Central memory CD4-positive, alpha-beta T cell (primary cell): ENCODE measurements at regions not wholly inside any gene's neighbourhood (a gene's known extent, or its start where the extent isn't known, plus 50 kb on each side); places are given as distances from the start of the nearest gene placed in this dataset.
"Not testable (repeated sequence)": the region's sequence is repeated elsewhere in the genome, so short reads cannot be mapped to it uniquely, and the experiment has no call there.

Source experiments
- DNase-seq: peaks from one replicate; pipeline ENCODE4 v3.0.0; 2022

- no peak for DNase-seq
Observed at GRCh38 chr15:75100679-75101078, 77.3 kb downstream of the PPCDC start.

- peak; percentile 29 for DNase-seq
Observed at GRCh38 chr15:75104804-75105557, 81.6 kb downstream of the PPCDC start.

- DNase-seq: no peak
Observed at GRCh38 chr15:75107516-75107907, 84.1 kb downstream of the PPCDC start.

- DNase-seq: peak; percentile 38
Observed at GRCh38 chr15:75107908-75108838, 84.8 kb downstream of the PPCDC start.

- DNase-seq: no peak
Observed at GRCh38 chr15:75109021-75109735, 85.8 kb downstream of the PPCDC start.

- DNase-seq: no peak
Observed at GRCh38 chr15:75109736-75110130, 86.3 kb downstream of the PPCDC start.

- no peak for DNase-seq
Observed at GRCh38 chr15:75112278-75112847, 89.0 kb downstream of the PPCDC start.

GRCh38 chr15:75112848-75113492, 88.7 kb upstream of the C15orf39 start:
- no peak for DNase-seq

- DNase-seq: no peak
Observed at GRCh38 chr15:75114327-75114726, 87.4 kb upstream of the C15orf39 start.

GRCh38 chr15:75114796-75115195, 86.9 kb upstream of the C15orf39 start:
- DNase-seq: no peak

- DNase-seq: not testable (repeated sequence)
Observed at GRCh38 chr15:75115411-75115913, 86.2 kb upstream of the C15orf39 start.

GRCh38 chr15:75116143-75116542, 85.5 kb upstream of the C15orf39 start:
- not testable (repeated sequence) for DNase-seq

- DNase-seq: no peak
Observed at GRCh38 chr15:75117993-75118392, 83.7 kb upstream of the C15orf39 start.

- DNase-seq: not testable (repeated sequence)
Observed at GRCh38 chr15:75119312-75119711, 82.4 kb upstream of the C15orf39 start.

GRCh38 chr15:75121491-75121890, 80.2 kb upstream of the C15orf39 start:
- no peak for DNase-seq

GRCh38 chr15:75123395-75123794, 78.3 kb upstream of the C15orf39 start:
- DNase-seq: no peak

- DNase-seq: not testable (repeated sequence)
Observed at GRCh38 chr15:75124278-75124677, 77.4 kb upstream of the C15orf39 start.

- no peak for DNase-seq
Observed at GRCh38 chr15:75125935-75126334, 75.7 kb upstream of the C15orf39 start.

GRCh38 chr15:75126864-75127580, 74.7 kb upstream of the C15orf39 start:
- DNase-seq: no peak

GRCh38 chr15:75129788-75130187, 71.9 kb upstream of the C15orf39 start:
- no peak for DNase-seq

GRCh38 chr15:75131269-75131643, 70.4 kb upstream of the C15orf39 start:
- DNase-seq: no peak
